HEK293 (cell line): ENCODE measurements at regions not wholly inside any gene's neighbourhood (a gene's known extent, or its start where the extent isn't known, plus 50 kb on each side); places are given as distances from the start of the nearest gene placed in this dataset.

Experiments
- CTCF ChIA-PET: fragments of 350-600 bp; formaldehyde crosslinking; extraction: SDS; loops from one replicate; lab custom pipeline; 2021; ENCODE audit warnings: antibody characterized with exemption; lab: Yijun Ruan, JAX
- POLR2A ChIA-PET: fragments of 300-600 bp; formaldehyde crosslinking; extraction: SDS; loops from one replicate; lab custom pipeline; 2020; ENCODE audit warnings: antibody characterized with exemption, inconsistent platforms; lab: Yijun Ruan, JAX
- H3K27ac ChIP-seq: fragments of 200-500 bp; sonication (Bioruptor generic); 2 replicates; pipeline ENCODE4 v1.5.1; 2014; ENCODE audit warnings: low read depth, low read length, control low read depth, inconsistent platforms; ENCODE audit errors: extremely low read depth
- H3K36me3 ChIP-seq, 2 experiments: fragments of 200-500 bp in 1 of 2; sonication (Bioruptor generic) in 1 of 2; 1 replicate in 1 of 2; 2 replicates in 1 of 2; pipeline ENCODE4 v1.5.1; 2014 to 2017; ENCODE audit warnings: inconsistent platforms in 2 of 2, low read length in 2 of 2; ENCODE audit not compliant: control insufficient read depth in 2 of 2, insufficient read depth in 1 of 2
- H3K4me1 ChIP-seq: fragments of 200-500 bp; sonication (Bioruptor generic); 2 replicates; pipeline ENCODE4 v1.5.1; 2014; ENCODE audit warnings: mild to moderate bottlenecking, low read length, inconsistent platforms; ENCODE audit not compliant: control insufficient read depth, insufficient read depth
- H3K4me3 ChIP-seq: 2 replicates; pipeline ENCODE4 v1.5.1; 2011; ENCODE audit warnings: low read depth, mild to moderate bottlenecking, control low read depth, low read length, moderate library complexity
- H3K9me3 ChIP-seq: fragments of 200-500 bp; sonication (Bioruptor generic); 2 replicates; pipeline ENCODE4 v1.5.1; 2014; ENCODE audit warnings: low read depth, low read length, inconsistent platforms; ENCODE audit not compliant: control insufficient read depth, insufficient read depth
- IKZF3 ChIP-seq: fragments of 450-650 bp; IDR thresholded peaks from 2 replicates; pipeline ENCODE4 v1.5.0; 2018; ENCODE audit warnings: missing biosample characterization, mild to moderate bottlenecking, missing genetic modification characterization, moderate library complexity
- PRDM10 ChIP-seq: fragments of 450-650 bp; formaldehyde crosslinking; IDR thresholded peaks from 2 replicates; pipeline ENCODE4 v1.5.1; 2016; ENCODE audit warnings: missing biosample characterization, missing genetic modification characterization
- WT1 ChIP-seq: fragments of 450-650 bp; formaldehyde crosslinking; IDR thresholded peaks from 2 replicates; pipeline ENCODE4 v1.5.1; 2016; ENCODE audit warnings: missing biosample characterization, missing genetic modification characterization
- ZFP3 ChIP-seq: fragments of 450-650 bp; formaldehyde crosslinking; IDR thresholded peaks from 2 replicates; pipeline ENCODE4 v1.5.1; 2016; ENCODE audit warnings: low read depth, missing biosample characterization, missing genetic modification characterization
- ZFP37 ChIP-seq: fragments of 450-650 bp; formaldehyde crosslinking; IDR thresholded peaks from 2 replicates; pipeline ENCODE4 v1.5.1; 2016; ENCODE audit warnings: missing biosample characterization, missing genetic modification characterization
- ZNF146 ChIP-seq: fragments of 450-650 bp; formaldehyde crosslinking; IDR thresholded peaks from 2 replicates; pipeline ENCODE4 v1.5.1; 2016; ENCODE audit warnings: missing biosample characterization, missing genetic modification characterization
- ZNF2 ChIP-seq: fragments of 450-650 bp; formaldehyde crosslinking; IDR thresholded peaks from 2 replicates; pipeline ENCODE4 v1.5.1; 2016; ENCODE audit warnings: missing biosample characterization, missing genetic modification characterization
- ZNF600 ChIP-seq: fragments of 450-650 bp; formaldehyde crosslinking; IDR thresholded peaks from 2 replicates; pipeline ENCODE4 v1.5.1; 2016; ENCODE audit warnings: missing biosample characterization, missing genetic modification characterization
- ZNF701 ChIP-seq: fragments of 450-650 bp; formaldehyde crosslinking; IDR thresholded peaks from 2 replicates; pipeline ENCODE4 v1.5.1; 2016; ENCODE audit warnings: missing biosample characterization, missing genetic modification characterization
- ZNF707 ChIP-seq: fragments of 450-650 bp; formaldehyde crosslinking; IDR thresholded peaks from 2 replicates; pipeline ENCODE4 v1.5.1; 2016; ENCODE audit warnings: missing biosample characterization, missing genetic modification characterization
- ZNF785 ChIP-seq: fragments of 450-650 bp; formaldehyde crosslinking; IDR thresholded peaks from 2 replicates; pipeline ENCODE4 v1.5.1; 2016; ENCODE audit warnings: missing biosample characterization, missing genetic modification characterization
- ZXDB ChIP-seq: fragments of 450-650 bp; formaldehyde crosslinking; IDR thresholded peaks from 2 replicates; pipeline ENCODE4 v1.5.1; 2016; ENCODE audit warnings: missing biosample characterization, missing genetic modification characterization
- TF ChIP-seq, protein P1 (sequence below): fragments of 450-650 bp; formaldehyde crosslinking; IDR thresholded peaks from 2 replicates; pipeline ENCODE4 v1.5.1; 2017; ENCODE audit warnings: missing biosample characterization, missing genetic modification characterization
- TF ChIP-seq, protein P2 (sequence below): fragments of 450-650 bp; IDR thresholded peaks from 2 replicates; pipeline ENCODE4 v1.5.1; 2018; ENCODE audit warnings: missing biosample characterization, mild to moderate bottlenecking, missing genetic modification characterization
- TF ChIP-seq, protein P3 (sequence below): fragments of 450-650 bp; formaldehyde crosslinking; IDR thresholded peaks from 2 replicates; pipeline ENCODE4 v1.5.0; 2017; ENCODE audit warnings: missing biosample characterization, missing genetic modification characterization, borderline replicate concordance

DNA sequence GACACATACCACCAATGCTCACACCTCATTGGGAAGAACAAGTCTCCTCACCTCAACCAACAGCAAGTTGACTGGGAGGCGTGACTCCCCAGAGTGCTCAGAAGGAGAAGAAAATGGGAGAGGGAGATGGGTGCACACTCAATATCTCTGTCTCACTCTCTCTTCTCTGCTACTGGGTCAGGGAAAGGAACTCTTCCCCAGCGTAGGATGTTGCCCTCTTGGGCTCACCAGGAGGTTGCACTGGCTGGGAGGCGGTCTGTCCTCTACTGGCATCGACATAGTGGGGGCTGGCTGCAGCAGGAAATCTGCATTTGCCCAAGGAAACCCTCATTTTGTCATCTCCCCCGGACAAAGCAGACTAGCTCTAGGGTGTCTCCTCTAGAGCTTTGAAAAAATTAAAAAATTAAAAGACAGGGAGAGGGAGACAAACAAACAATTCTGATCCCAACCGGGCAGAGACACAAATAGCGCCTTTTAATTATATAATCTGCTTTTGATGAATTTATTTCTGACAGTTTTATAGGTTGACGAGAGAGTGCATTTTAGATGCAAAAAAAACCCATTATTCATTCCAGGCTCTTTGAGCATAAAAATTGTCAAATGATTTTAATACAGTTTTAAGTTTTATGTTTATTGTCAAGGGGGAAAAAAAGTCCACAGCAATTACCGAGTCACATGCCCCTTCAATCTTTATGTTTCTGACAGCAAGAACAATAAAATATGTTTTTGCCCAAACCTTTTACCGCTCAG, 179.3 kb upstream of the MVB12B start:
- POLR2A ChIA-PET: no interaction called here
- Histone ChIP-seq H3K4me1 (peaks cover 5% of the 10 kb centered on the region; the same call in 1 of the 2 replicates), H3K27ac (no peak overlapping the region), H3K36me3 (no peaks in the 10 kb centered on the region), H3K4me3 (no peak overlapping the region), H3K9me3 (no peaks in the 10 kb centered on the region)
- CTCF ChIA-PET: no interaction called here
- peak; percentile 84 for TF ChIP-seq WT1 (tag by site-specific recombination)
- TF ChIP-seq ZNF707 (tag by site-specific recombination): no peak
- TF ChIP-seq, protein P1, sequence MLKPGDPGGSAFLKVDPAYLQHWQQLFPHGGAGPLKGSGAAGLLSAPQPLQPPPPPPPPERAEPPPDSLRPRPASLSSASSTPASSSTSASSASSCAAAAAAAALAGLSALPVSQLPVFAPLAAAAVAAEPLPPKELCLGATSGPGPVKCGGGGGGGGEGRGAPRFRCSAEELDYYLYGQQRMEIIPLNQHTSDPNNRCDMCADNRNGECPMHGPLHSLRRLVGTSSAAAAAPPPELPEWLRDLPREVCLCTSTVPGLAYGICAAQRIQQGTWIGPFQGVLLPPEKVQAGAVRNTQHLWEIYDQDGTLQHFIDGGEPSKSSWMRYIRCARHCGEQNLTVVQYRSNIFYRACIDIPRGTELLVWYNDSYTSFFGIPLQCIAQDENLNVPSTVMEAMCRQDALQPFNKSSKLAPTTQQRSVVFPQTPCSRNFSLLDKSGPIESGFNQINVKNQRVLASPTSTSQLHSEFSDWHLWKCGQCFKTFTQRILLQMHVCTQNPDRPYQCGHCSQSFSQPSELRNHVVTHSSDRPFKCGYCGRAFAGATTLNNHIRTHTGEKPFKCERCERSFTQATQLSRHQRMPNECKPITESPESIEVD: peak; percentile 95
- TF ChIP-seq, protein P2, sequence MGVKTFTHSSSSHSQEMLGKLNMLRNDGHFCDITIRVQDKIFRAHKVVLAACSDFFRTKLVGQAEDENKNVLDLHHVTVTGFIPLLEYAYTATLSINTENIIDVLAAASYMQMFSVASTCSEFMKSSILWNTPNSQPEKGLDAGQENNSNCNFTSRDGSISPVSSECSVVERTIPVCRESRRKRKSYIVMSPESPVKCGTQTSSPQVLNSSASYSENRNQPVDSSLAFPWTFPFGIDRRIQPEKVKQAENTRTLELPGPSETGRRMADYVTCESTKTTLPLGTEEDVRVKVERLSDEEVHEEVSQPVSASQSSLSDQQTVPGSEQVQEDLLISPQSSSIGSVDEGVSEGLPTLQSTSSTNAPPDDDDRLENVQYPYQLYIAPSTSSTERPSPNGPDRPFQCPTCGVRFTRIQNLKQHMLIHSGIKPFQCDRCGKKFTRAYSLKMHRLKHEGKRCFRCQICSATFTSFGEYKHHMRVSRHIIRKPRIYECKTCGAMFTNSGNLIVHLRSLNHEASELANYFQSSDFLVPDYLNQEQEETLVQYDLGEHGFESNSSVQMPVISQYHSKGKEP (tag by site-specific recombination): 0 out of 2 replicates have a peak, but pooled peaks have one; percentile 50
- TF ChIP-seq IKZF3 (tag by site-specific recombination): peak; percentile 16; the same call in 1 of the 2 replicates
- no peak for TF ChIP-seq ZFP3 (tag by site-specific recombination)
- TF ChIP-seq ZNF146 (tag by site-specific recombination): no peak
- no peak for TF ChIP-seq ZFP37

GRCh38 chr9:126147936-126148870, 178.4 kb upstream of the MVB12B start:
- CTCF ChIA-PET: interaction anchor here (0.6 kb wide), 1 partner anchor 630 kb away, joined by 5 read pairs; no protein-coding TSS in a partner anchor
- H3K4me1 ChIP-seq: peaks cover 5% of the 10 kb centered on the region; the same call in 1 of the 2 replicates
- no peak for TF ChIP-seq ZNF600 (tag by site-specific recombination)
- TF ChIP-seq, protein P3, sequence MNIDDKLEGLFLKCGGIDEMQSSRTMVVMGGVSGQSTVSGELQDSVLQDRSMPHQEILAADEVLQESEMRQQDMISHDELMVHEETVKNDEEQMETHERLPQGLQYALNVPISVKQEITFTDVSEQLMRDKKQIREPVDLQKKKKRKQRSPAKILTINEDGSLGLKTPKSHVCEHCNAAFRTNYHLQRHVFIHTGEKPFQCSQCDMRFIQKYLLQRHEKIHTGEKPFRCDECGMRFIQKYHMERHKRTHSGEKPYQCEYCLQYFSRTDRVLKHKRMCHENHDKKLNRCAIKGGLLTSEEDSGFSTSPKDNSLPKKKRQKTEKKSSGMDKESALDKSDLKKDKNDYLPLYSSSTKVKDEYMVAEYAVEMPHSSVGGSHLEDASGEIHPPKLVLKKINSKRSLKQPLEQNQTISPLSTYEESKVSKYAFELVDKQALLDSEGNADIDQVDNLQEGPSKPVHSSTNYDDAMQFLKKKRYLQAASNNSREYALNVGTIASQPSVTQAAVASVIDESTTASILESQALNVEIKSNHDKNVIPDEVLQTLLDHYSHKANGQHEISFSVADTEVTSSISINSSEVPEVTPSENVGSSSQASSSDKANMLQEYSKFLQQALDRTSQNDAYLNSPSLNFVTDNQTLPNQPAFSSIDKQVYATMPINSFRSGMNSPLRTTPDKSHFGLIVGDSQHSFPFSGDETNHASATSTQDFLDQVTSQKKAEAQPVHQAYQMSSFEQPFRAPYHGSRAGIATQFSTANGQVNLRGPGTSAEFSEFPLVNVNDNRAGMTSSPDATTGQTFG: no peak
- no peak for TF ChIP-seq ZNF785 (tag by site-specific recombination)
- TF ChIP-seq ZXDB (tag by site-specific recombination): no peak
- no peak for TF ChIP-seq ZNF2
- no peak for TF ChIP-seq ZNF701 (tag by site-specific recombination)
- TF ChIP-seq PRDM10 (tag by site-specific recombination): no peak
- POLR2A ChIA-PET: no interaction called here
- no peaks in the 10 kb centered on the region for H3K36me3 ChIP-seq
- no peak overlapping the region for H3K4me3 ChIP-seq
- H3K9me3 ChIP-seq: no peaks in the 10 kb centered on the region
- H3K27ac ChIP-seq: no peak overlapping the region
